IPS-18a (cell line): ENCODE measurements at regions not wholly inside any gene's neighbourhood (a gene's known extent, or its start where the extent isn't known, plus 50 kb on each side); places are given as distances from the start of the nearest gene placed in this dataset.

Experiments
- H3K27ac ChIP-seq: one replicate; pipeline ENCODE4 v1.5.1; 2013; ENCODE audit warnings: low read length
- H3K27me3 ChIP-seq: one replicate; pipeline ENCODE4 v1.6.1; 2013; ENCODE audit warnings: mild to moderate bottlenecking, low read length; ENCODE audit not compliant: control insufficient read depth, insufficient read depth
- H3K36me3 ChIP-seq: one replicate; pipeline ENCODE4 v1.6.1; 2013; ENCODE audit warnings: low read depth, low read length; ENCODE audit not compliant: control insufficient read depth
- H3K4me1 ChIP-seq: one replicate; pipeline ENCODE4 v1.6.1; 2013; ENCODE audit warnings: low read depth, low read length; ENCODE audit not compliant: control insufficient read depth
- H3K4me3 ChIP-seq: one replicate; pipeline ENCODE4 v1.5.1; 2013; ENCODE audit warnings: low read length
- H3K9ac ChIP-seq: one replicate; pipeline ENCODE4 v1.6.1; 2013; ENCODE audit warnings: mild to moderate bottlenecking, low read length, moderate library complexity
- H3K9me3 ChIP-seq: one replicate; pipeline ENCODE4 v1.6.1; 2013; ENCODE audit warnings: low read depth, low read length; ENCODE audit not compliant: control insufficient read depth

DNA sequence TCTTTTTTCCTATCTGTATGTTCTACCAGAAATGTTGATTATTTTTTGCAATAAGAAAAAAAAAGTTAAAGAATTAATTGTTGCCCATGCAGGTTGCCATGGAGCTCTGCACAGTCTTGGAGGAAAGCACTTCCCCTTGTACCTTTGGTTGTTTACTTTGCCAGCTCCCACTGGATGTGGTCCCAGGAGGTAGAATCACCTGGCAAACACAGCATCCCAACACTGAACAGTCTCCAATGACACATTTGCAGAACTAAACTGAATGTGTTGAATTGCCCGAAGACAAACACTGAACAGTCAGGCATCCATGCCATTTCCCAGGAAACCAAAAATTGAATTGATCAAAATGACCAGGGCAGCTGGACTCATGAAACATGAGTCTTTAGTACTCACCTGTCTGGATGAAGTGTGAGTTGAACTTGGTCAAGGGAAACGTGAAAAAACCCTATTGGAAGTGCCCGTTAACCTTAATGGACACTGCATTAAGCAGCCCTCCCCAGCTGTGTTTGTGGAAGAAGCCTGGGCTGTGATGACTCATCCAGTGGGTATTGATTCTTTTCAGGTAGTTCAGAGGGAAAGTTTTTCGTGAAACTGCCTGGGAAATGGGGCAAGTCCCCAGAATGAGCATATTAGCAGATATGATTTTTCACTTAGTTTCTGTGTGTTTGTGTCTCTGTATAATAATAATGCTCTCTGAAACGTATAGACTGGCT lies 284.7 kb upstream of the STT3B start:
- H3K9ac ChIP-seq = no peak overlapping the region
- peaks cover 6% of the 10 kb centered on the region for H3K4me1 ChIP-seq
- no peak overlapping the region for H3K4me3 ChIP-seq
- no peak overlapping the region for H3K27ac ChIP-seq
- H3K36me3 ChIP-seq = no peaks in the 10 kb centered on the region
- no peaks in the 10 kb centered on the region for H3K27me3 ChIP-seq
- H3K9me3 ChIP-seq = no peaks in the 10 kb centered on the region

DNA sequence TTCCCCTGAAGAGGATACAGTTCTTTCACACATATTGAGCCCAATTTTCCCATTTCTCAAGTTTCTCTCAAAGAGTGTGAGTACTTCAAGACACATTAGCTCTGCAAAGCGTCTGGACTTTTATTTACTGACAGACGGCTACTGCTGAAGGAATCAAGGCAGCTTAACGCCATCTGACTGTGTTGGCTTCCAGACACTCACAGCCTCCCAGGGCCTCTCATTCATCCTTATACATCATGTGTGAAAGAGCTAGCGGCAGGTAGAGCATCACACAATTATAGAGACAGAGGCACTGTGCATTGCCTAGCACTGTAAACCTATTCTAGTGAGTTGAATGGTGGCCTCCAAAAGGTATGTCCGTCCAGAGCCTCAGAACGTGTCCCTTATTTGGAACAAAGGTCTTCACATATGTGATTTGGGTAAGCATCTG lies 284.1 kb upstream of the STT3B start:
- H3K27ac ChIP-seq = no peak overlapping the region
- H3K27me3 ChIP-seq = no peaks in the 10 kb centered on the region
- H3K4me3 ChIP-seq = no peak overlapping the region
- H3K4me1 ChIP-seq = peaks cover 6% of the 10 kb centered on the region
- H3K36me3 ChIP-seq = no peaks in the 10 kb centered on the region
- H3K9me3 ChIP-seq = no peaks in the 10 kb centered on the region
- no peak overlapping the region for H3K9ac ChIP-seq

DNA sequence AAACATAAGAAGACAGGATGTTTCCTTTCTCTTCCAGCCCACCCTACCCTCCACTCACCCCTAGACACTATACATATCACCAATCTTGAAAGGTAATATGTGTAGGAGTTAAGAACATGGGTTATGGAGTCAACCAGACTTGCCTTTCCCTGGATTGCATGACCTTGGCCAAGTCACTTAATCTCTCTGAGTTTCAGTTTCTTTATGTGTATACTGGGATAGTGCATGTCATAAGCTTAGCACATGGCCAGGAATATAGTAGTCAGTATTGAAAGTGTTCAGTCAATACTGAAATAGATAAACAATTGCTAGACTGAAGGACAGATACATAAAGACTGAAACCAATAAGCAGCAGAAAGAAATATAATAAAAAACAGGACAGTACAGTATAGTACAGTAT lies 283.2 kb upstream of the STT3B start:
- Histone ChIP-seq H3K9ac (no peak overlapping the region), H3K27me3 (no peaks in the 10 kb centered on the region), H3K36me3 (no peaks in the 10 kb centered on the region), H3K4me3 (no peak overlapping the region), H3K27ac (no peak overlapping the region), H3K9me3 (no peaks in the 10 kb centered on the region), H3K4me1 (peaks cover 6% of the 10 kb centered on the region)

DNA sequence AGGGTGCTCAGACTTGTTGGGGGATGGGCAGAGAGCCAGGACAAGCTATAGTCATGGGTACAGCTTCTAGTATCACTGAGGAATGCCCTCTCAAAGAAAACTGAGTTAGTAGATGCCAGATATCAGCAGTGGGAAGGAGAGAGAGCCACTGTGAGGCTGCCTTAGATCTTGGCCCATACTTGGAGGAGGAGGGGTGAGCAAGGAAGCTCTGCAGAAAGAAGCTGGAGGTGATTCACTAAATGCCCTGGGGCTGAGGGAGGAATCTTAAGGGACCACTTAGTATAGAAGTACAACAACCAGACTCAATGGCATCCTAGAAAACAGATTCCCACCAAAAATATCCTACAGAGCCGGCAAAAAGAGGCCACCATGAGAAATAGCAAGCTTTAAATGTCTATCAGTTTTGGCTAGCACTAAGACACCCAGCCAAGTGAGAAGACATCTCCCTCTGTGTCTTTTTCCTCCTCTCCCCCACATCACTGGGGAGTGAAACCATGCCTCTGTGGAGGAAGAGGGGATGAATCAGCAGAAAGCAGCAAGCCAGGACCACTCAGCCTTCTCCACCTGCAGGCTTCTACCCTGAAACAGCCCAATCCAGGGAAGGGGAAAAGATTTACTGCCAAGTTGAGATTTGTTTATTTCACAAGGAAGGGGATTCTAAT lies 282.5 kb upstream of the STT3B start:
- no peaks in the 10 kb centered on the region for H3K36me3 ChIP-seq
- no peak overlapping the region for H3K9ac ChIP-seq
- H3K27me3 ChIP-seq = no peaks in the 10 kb centered on the region
- no peak overlapping the region for H3K4me3 ChIP-seq
- peaks cover 6% of the 10 kb centered on the region for H3K4me1 ChIP-seq
- no peak overlapping the region for H3K27ac ChIP-seq
- H3K9me3 ChIP-seq = no peaks in the 10 kb centered on the region

DNA sequence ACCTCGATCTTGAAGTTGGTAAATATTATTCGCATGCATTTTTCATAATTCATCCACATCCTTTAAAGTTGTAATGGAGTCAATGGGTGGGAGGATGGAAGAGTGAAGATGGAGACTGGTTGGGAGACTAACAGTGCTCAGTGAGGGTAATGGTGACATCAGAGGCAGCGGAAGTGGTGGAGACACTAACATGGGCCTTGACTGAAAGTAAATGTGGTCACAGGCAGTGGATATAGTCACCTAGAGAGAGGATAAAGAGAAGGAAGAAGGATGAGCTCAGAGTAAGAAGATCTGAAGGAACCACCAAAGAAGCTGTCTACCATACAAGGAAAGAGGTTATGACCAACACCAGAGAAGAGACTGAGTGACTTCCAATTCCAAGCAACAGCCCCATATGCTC lies 281.6 kb upstream of the STT3B start:
- H3K9ac ChIP-seq = no peak overlapping the region
- no peak overlapping the region for H3K27ac ChIP-seq
- no peak overlapping the region for H3K4me3 ChIP-seq
- H3K27me3 ChIP-seq = no peaks in the 10 kb centered on the region
- H3K9me3 ChIP-seq = no peaks in the 10 kb centered on the region
- no peaks in the 10 kb centered on the region for H3K36me3 ChIP-seq
- H3K4me1 ChIP-seq = peaks cover 6% of the 10 kb centered on the region

DNA sequence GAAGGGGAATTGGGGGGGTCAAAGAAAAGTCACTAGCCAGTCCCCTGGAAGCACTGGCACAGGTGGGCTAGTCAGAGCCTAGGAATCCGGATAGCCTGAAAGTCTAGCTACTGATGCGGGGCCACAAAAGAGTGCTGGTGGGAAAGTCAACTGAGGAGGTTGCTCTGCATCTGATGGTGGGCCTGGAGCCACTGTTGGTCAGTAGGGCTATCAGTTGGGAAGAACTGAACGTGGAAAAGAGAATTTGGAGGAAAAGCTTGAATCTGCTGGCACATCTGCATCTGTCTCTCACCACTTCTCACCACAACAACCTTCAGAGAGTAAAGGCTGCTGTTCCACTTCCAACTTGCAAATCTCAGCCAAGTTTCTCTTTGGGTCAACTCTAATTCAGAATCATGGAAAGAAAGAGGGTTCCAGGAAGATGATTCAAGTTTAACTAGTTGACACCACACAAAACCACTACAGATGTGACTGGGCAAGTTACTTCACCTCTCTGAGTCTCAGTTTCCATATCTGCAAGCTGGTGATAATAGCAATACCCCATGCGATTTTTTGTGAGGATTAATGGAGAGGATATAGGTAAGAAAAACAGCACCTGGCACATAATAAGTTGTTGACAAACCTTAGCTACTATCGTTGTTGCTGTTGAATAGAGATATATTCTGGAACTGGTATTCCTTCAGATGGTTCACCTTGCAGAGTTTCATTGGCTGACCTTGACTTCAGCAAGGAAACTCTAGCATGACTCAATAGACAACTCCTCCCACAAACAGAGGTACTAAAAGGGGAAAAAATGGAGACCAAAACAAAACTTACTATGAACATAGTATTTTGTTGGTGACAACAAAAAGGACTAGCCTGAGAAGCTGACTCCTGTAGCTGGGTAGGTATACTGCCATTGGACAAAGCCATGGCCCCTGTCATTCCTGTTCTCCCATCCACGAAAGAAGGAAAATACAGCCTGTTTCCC lies 280.2 kb upstream of the STT3B start:
- Histone ChIP-seq H3K9ac (no peak overlapping the region), H3K27me3 (no peaks in the 10 kb centered on the region), H3K4me1 (peaks cover 6% of the 10 kb centered on the region), H3K36me3 (no peaks in the 10 kb centered on the region), H3K9me3 (no peaks in the 10 kb centered on the region), H3K4me3 (no peak overlapping the region), H3K27ac (no peak overlapping the region)

DNA sequence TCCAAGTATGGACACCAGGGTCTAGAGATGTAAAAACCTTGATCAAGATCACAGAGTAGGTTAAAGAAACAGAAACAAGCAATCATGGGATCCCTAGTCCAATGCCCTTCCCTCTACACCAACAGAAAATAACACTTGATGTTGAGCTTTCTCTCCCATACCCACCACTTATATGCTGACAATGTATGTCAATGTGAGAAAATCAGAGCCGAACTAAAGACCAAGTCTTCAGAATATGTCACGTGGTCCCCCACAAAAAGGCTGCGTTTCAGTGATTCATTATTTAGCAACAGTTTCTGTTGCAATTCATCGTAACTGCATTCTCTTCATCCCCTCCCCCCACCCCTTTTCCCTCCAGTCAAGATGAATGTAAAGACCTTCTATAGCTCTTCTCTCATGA lies 278.9 kb upstream of the STT3B start:
- Histone ChIP-seq H3K9ac (no peak overlapping the region), H3K27me3 (no peaks in the 10 kb centered on the region), H3K4me3 (no peak overlapping the region), H3K36me3 (no peaks in the 10 kb centered on the region), H3K9me3 (no peaks in the 10 kb centered on the region), H3K27ac (no peak overlapping the region), H3K4me1 (no peaks in the 10 kb centered on the region)

DNA sequence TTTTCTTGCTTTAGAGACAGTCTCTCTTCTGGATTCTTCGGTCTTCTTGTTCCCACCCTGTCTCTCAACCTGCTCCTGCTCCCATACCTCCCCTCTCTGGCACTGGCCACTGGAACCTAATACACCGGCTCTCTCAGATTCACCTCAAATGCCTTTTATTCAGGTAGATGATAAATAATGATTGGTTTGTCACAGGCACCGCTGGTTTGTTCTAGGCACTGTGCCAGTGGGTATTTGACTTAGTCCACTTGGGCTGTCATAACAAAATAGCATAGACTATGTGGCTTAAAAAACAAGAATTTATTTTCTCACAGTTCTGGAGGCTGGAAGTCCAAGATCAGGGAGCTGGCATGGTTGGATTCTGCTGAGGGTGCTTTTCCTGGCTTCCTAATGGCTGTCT lies 278.2 kb upstream of the STT3B start:
- H3K4me3 ChIP-seq = no peak overlapping the region
- H3K27ac ChIP-seq = no peak overlapping the region
- H3K9me3 ChIP-seq = no peaks in the 10 kb centered on the region
- H3K4me1 ChIP-seq = no peaks in the 10 kb centered on the region
- no peaks in the 10 kb centered on the region for H3K27me3 ChIP-seq
- H3K36me3 ChIP-seq = no peaks in the 10 kb centered on the region
- no peak overlapping the region for H3K9ac ChIP-seq

DNA sequence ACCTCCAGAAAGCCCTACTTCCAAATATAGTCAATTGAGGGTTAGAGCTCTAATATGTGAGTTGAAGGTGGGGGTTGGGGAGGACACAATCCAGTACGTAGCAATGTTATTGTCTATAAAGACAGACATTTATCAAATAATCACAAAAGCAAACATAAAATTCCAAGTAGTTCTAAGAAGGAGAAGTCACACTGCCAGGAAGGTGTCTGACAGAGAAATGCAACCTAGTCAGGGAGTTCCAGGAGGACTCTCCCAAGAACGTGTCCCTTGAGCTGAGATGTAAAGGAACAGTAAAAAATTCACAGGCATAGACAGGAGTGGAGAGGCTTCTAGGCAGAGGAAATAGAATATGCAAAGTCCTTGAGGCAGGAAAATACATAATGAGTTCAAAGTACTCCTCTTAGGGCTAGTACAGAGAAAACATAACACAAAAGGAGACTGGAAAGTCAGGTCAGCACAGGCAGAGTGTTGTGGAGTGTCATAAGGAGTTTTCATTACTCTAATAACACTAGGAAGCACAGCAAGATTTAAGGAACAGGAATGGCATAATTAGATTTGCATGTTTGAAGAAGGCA lies 277.6 kb upstream of the STT3B start:
- no peak overlapping the region for H3K4me3 ChIP-seq

DNA sequence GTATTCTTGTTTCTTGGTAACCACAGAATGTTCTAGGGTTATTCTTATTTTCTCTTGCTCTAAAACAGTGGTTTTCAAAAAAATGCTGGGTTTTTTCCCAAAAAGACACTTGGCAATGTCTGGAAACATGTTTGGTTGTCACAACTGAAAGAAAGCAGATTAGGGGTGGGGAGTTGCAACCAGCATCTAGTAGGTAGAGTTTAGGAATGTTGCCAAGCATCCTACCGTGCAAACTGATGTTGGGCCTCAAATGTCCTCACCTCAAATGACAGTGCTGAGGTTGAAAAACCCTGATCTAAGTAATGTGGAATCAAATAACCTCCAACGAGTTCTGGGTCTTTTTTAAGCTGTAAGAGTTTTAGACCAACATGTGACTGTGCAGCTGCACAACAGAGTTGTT lies 270.5 kb upstream of the STT3B start:
- H3K27me3 ChIP-seq = no peaks in the 10 kb centered on the region
- H3K4me3 ChIP-seq = no peak overlapping the region
- no peaks in the 10 kb centered on the region for H3K4me1 ChIP-seq
- H3K9ac ChIP-seq = no peak overlapping the region
- H3K36me3 ChIP-seq = no peaks in the 10 kb centered on the region
- no peaks in the 10 kb centered on the region for H3K9me3 ChIP-seq
- H3K27ac ChIP-seq = no peak overlapping the region

More for the DNA sequence above, 277.6 kb upstream of the STT3B start:
- no peaks in the 10 kb centered on the region for H3K27me3 ChIP-seq
- H3K27ac ChIP-seq = no peak overlapping the region
- H3K36me3 ChIP-seq = no peaks in the 10 kb centered on the region
- no peaks in the 10 kb centered on the region for H3K4me1 ChIP-seq
- no peaks in the 10 kb centered on the region for H3K9me3 ChIP-seq
- no peak overlapping the region for H3K9ac ChIP-seq

DNA sequence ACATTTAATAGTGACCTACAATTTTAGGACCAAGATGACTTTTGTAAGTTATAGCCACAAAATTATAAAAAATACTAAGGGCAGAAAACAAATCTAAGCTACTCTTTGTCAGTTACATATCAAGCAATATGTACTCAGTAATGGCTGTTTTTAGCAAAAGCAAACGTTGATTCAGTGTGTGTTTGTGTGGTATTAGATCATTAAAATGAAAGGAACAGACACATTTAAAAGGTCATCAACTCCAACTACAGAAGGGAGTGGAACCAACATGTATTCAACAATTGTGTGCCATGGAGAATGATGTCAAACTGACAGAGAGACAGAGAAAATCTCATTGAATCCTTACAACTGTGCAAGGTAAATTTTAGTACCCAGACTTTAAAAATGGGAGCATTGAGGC lies 268.8 kb upstream of the STT3B start:
- H3K4me3 ChIP-seq = no peak overlapping the region
- no peak overlapping the region for H3K27ac ChIP-seq
- H3K27me3 ChIP-seq = no peaks in the 10 kb centered on the region
- H3K9me3 ChIP-seq = no peaks in the 10 kb centered on the region
- no peaks in the 10 kb centered on the region for H3K4me1 ChIP-seq
- no peak overlapping the region for H3K9ac ChIP-seq
- no peaks in the 10 kb centered on the region for H3K36me3 ChIP-seq
